HG02943 (cell line): ENCODE measurements at regions not wholly inside any gene's neighbourhood (a gene's known extent, or its start where the extent isn't known, plus 50 kb on each side); places are given as distances from the start of the nearest gene placed in this dataset.

Source experiments
- ATAC-seq: cut with Tn5 transposase; IDR thresholded peaks from one replicate; pipeline ENCODE4 v1.9.1; 2021; ENCODE audit warnings: mild to moderate bottlenecking, low read depth, moderate library complexity; ENCODE audit not compliant: unreplicated experiment

GRCh38 chr1:87757676-87758075, 429.0 kb downstream of the LMO4 start:
- ATAC-seq: no peak

GRCh38 chr1:87759421-87760087, 430.9 kb downstream of the LMO4 start:
- no peak for ATAC-seq

GRCh38 chr1:87760155-87760554, 431.5 kb downstream of the LMO4 start:
- ATAC-seq: no peak

- no peak for ATAC-seq
Observed at GRCh38 chr1:87760654-87761053, 432.0 kb downstream of the LMO4 start.

GRCh38 chr1:87763483-87763882, 434.8 kb downstream of the LMO4 start:
- ATAC-seq: no peak

GRCh38 chr1:87765057-87765680, 436.5 kb downstream of the LMO4 start:
- ATAC-seq: no peak

- ATAC-seq: no peak
Observed at GRCh38 chr1:87765681-87766070, 437.0 kb downstream of the LMO4 start.

GRCh38 chr1:87766737-87767136, 438.1 kb downstream of the LMO4 start:
- ATAC-seq: no peak

GRCh38 chr1:87778896-87779295, 450.2 kb downstream of the LMO4 start:
- no peak for ATAC-seq

- ATAC-seq: no peak
Observed at GRCh38 chr1:87781554-87781953, 452.9 kb downstream of the LMO4 start.

GRCh38 chr1:87783315-87783714, 454.6 kb downstream of the LMO4 start:
- ATAC-seq: no peak

GRCh38 chr1:87785386-87785785, 456.7 kb downstream of the LMO4 start:
- ATAC-seq: no peak

GRCh38 chr1:87786229-87786628, 457.5 kb downstream of the LMO4 start:
- no peak for ATAC-seq

GRCh38 chr1:87786861-87787545, 458.3 kb downstream of the LMO4 start:
- no peak for ATAC-seq

- ATAC-seq: no peak
Observed at GRCh38 chr1:87787551-87787950, 458.9 kb downstream of the LMO4 start.

- ATAC-seq: no peak
Observed at GRCh38 chr1:87790756-87791155, 462.1 kb downstream of the LMO4 start.

- ATAC-seq: no peak
Observed at GRCh38 chr1:87791931-87792740, 463.5 kb downstream of the LMO4 start.

- no peak for ATAC-seq
Observed at GRCh38 chr1:87794788-87795614, 466.3 kb downstream of the LMO4 start.

- ATAC-seq: no peak
Observed at GRCh38 chr1:87795615-87796337, 467.1 kb downstream of the LMO4 start.
